Cardiac septum (tissue), 1 donor: ENCODE measurements at regions not wholly inside any gene's neighbourhood (a gene's known extent, or its start where the extent isn't known, plus 50 kb on each side); places are given as distances from the start of the nearest gene placed in this dataset.
"Not testable (repeated sequence)": the region's sequence is repeated elsewhere in the genome, so short reads cannot be mapped to it uniquely, and the experiment has no call there.

Experiments used
- DNase-seq: peaks from one replicate; pipeline ENCODE4 v3.0.0-alpha.2; 2020; ENCODE audit warnings: low spot score
- intact Hi-C: fragments of 100-400 bp; cut with DNase I; formaldehyde crosslinking; loops from one replicate; pipeline ENCODE4 v1.14.0; 2022
- donor health status: DM: no; HTN: no; CAD: no.

- DNase-seq, intact Hi-C loops: not testable (repeated sequence)
Observed at GRCh38 chr4:170881646-170882045, 791.9 kb upstream of the AADAT start.

- no peak for DNase-seq
- intact Hi-C loops: no loop called here
Observed at GRCh38 chr4:170875868-170876267, 786.1 kb upstream of the AADAT start.

GRCh38 chr4:170872794-170873193, 783.0 kb upstream of the AADAT start:
- DNase-seq: no peak

GRCh38 chr4:170868170-170868569, 778.4 kb upstream of the AADAT start:
- DNase-seq: no peak
- intact Hi-C loops: no loop called here

More at GRCh38 chr4:170872794-170873193, 783.0 kb upstream of the AADAT start:
- intact Hi-C loops: no loop called here

- DNase-seq: no peak
- intact Hi-C loops: loop anchor here (5.0 kb wide), 2 partner anchors 597 to 717 kb away; no protein-coding TSS in a partner anchor
Observed at GRCh38 chr4:170854097-170854496, 764.3 kb upstream of the AADAT start.

- intact Hi-C loops: loop anchor here (5.0 kb wide), 2 partner anchors 596 to 716 kb away; no protein-coding TSS in a partner anchor
- no peak for DNase-seq
Observed at GRCh38 chr4:170853422-170854021, 763.8 kb upstream of the AADAT start.

GRCh38 chr4:170849969-170850368, 760.2 kb upstream of the AADAT start:
- no peak for DNase-seq
- intact Hi-C loops: loop anchor here (5.0 kb wide), 2 partner anchors 593 to 713 kb away; no protein-coding TSS in a partner anchor

- intact Hi-C loops: no loop called here
Observed at GRCh38 chr4:170827562-170828274, 738.0 kb upstream of the AADAT start.

GRCh38 chr4:170818786-170819185, 729.0 kb upstream of the AADAT start:
- no peak for DNase-seq
- intact Hi-C loops: no loop called here

More at GRCh38 chr4:170827562-170828274, 738.0 kb upstream of the AADAT start:
- no peak for DNase-seq

GRCh38 chr4:170805352-170805751, 715.6 kb upstream of the AADAT start:
- intact Hi-C loops: no loop called here
- no peak for DNase-seq

GRCh38 chr4:170804930-170805329, 715.2 kb upstream of the AADAT start:
- DNase-seq: no peak
- intact Hi-C loops: no loop called here

- DNase-seq: no peak
- intact Hi-C loops: no loop called here
Observed at GRCh38 chr4:170803492-170803891, 713.7 kb upstream of the AADAT start.

GRCh38 chr4:170801771-170802170, 712.0 kb upstream of the AADAT start:
- intact Hi-C loops: no loop called here
- DNase-seq: no peak

- intact Hi-C loops: no loop called here
- no peak for DNase-seq
Observed at GRCh38 chr4:170794525-170794924, 704.8 kb upstream of the AADAT start.

GRCh38 chr4:170788540-170789051, 698.8 kb upstream of the AADAT start:
- DNase-seq, intact Hi-C loops: not testable (repeated sequence)

- no peak for DNase-seq
- intact Hi-C loops: no loop called here
Observed at GRCh38 chr4:170777663-170778062, 687.9 kb upstream of the AADAT start.

- intact Hi-C loops: no loop called here
Observed at GRCh38 chr4:170776983-170777382, 687.2 kb upstream of the AADAT start.

GRCh38 chr4:170775851-170776250, 686.1 kb upstream of the AADAT start:
- intact Hi-C loops: no loop called here
- DNase-seq: no peak

More at GRCh38 chr4:170776983-170777382, 687.2 kb upstream of the AADAT start:
- DNase-seq: no peak

GRCh38 chr4:170773709-170774273, 684.0 kb upstream of the AADAT start:
- intact Hi-C loops: no loop called here
- no peak for DNase-seq

- intact Hi-C loops: no loop called here
- DNase-seq: no peak
Observed at GRCh38 chr4:170772429-170772828, 682.7 kb upstream of the AADAT start.

- intact Hi-C loops: no loop called here
- no peak for DNase-seq
Observed at GRCh38 chr4:170770664-170771063, 680.9 kb upstream of the AADAT start.
